ENCODE measurements at regions not wholly inside any gene's neighbourhood (a gene's known extent, or its start where the extent isn't known, plus 50 kb on each side); places are given as distances from the start of the nearest gene placed in this dataset.

- H3K4ac ChIP-seq (replicated peaks; ENCODE audit: insufficient read length, low read depth, low read length), result no peak overlapping the region
- CTCF ChIA-PET (ENCODE audit: partially characterized antibody), result no interaction called here
- no peak overlapping the region for H2BK120ac ChIP-seq (replicated peaks; ENCODE audit: low read depth, low read length)
- no peak overlapping the region for H2AK5ac ChIP-seq (ENCODE audit: low read depth, low read length)
- no peak overlapping the region for H3K14ac ChIP-seq (ENCODE audit: insufficient read length)
- no peak overlapping the region for H3K23ac ChIP-seq (ENCODE audit: insufficient read length)
- no peak overlapping the region for H2AFZ ChIP-seq (ENCODE audit: low read length)
- no peak for TF ChIP-seq SAP30 (IDR thresholded peaks at IDR 0.05; ENCODE audit: insufficient read depth, insufficient replicate concordance, low read length)
- no peak overlapping the region for H3K9ac ChIP-seq (replicated peaks in 1 of 4; ENCODE audit: extremely low read depth in 1 of 4, low read depth in 3 of 4, low read length in 3 of 4)
- no peaks in the 10 kb centered on the region for H3K27me3 ChIP-seq (replicated peaks in 1 of 4; ENCODE audit: control insufficient read depth in 3 of 4, extremely low read depth in 1 of 4, insufficient read depth in 3 of 4, low read length in 3 of 4)
- H3K18ac ChIP-seq (ENCODE audit: extremely low read depth, low read length), result no peak overlapping the region
- no peak overlapping the region for H3K4me3 ChIP-seq (ENCODE audit: extremely low read depth in 1 of 4, insufficient read depth in 2 of 4, low read depth in 3 of 4, low read length in 4 of 4)
- no peak overlapping the region for H4K8ac ChIP-seq (ENCODE audit: extremely low read depth, insufficient read depth, low read length)
- H3K36me3 ChIP-seq (ENCODE audit: control insufficient read depth in 2 of 4, insufficient read depth in 4 of 4, low read length in 3 of 4), result no peaks in the 10 kb centered on the region
- no peaks in the 10 kb centered on the region for H3K9me3 ChIP-seq (ENCODE audit: insufficient read depth in 2 of 2, low read depth in 1 of 2, low read length in 1 of 2)
- H2BK15ac ChIP-seq (ENCODE audit: low read length), result no peak overlapping the region
- no peak overlapping the region for H3K4me2 ChIP-seq (ENCODE audit: insufficient read depth in 1 of 2, low read depth in 2 of 2, low read length in 2 of 2)
- H2BK5ac ChIP-seq (ENCODE audit: low read depth, low read length), result no peak overlapping the region
- no peak overlapping the region for H4K91ac ChIP-seq (replicated peaks; ENCODE audit: insufficient read length, low read length)
- no peak overlapping the region for H2BK12ac ChIP-seq (ENCODE audit: low read depth, low read length)
- H2BK20ac ChIP-seq (ENCODE audit: low read length), result no peak overlapping the region
- no peak overlapping the region for H3K27ac ChIP-seq (ENCODE audit: low read depth, low read length)
- DNase-seq (ENCODE audit: low read depth in 1 of 2, low spot score in 2 of 2) (no peak), FAIRE-seq (no peak)
- H3K79me2 ChIP-seq (ENCODE audit: control insufficient read depth in 1 of 2, insufficient read depth in 2 of 2, low read length in 2 of 2), result no peaks in the 10 kb centered on the region
- no peaks in the 10 kb centered on the region for H3K23me2 ChIP-seq (ENCODE audit: low read depth, low read length)
- no peak overlapping the region for H3K56ac ChIP-seq (replicated peaks; ENCODE audit: insufficient read length, low read depth, low read length)
- no peak overlapping the region for H4K5ac ChIP-seq (ENCODE audit: insufficient read length, low read depth, low read length)
- POLR2A ChIA-PET (ENCODE audit: partially characterized antibody), result no interaction called here
- H3K79me1 ChIP-seq (ENCODE audit: low read depth, low read length), result no peaks in the 10 kb centered on the region
- H3K4me1 ChIP-seq (replicated peaks in 1 of 4; ENCODE audit: control insufficient read depth in 3 of 4, insufficient read depth in 4 of 4, low read length in 3 of 4), result no peaks in the 10 kb centered on the region
- no peaks in the 10 kb centered on the region for H4K20me1 ChIP-seq (replicated peaks in 1 of 2; ENCODE audit: control insufficient read depth in 1 of 2, insufficient read depth in 2 of 2, low read length in 2 of 2)
Measured at GRCh38 chr13:53501387-53501786, 472.8 kb downstream of the OLFM4 start.
